K562 (cell line): ENCODE measurements at regions not wholly inside any gene's neighbourhood (a gene's known extent, or its start where the extent isn't known, plus 50 kb on each side); places are given as distances from the start of the nearest gene placed in this dataset.

Source experiments
- BRF1 ChIP-seq: IDR thresholded peaks from 3 replicates; pipeline ENCODE4 v1.6.1; 2011; ENCODE audit warnings: borderline replicate concordance, mild to moderate bottlenecking; ENCODE audit not compliant: insufficient read length; ENCODE audit errors: extremely low read depth
- CBX5 ChIP-seq: IDR thresholded peaks from 2 replicates; pipeline ENCODE4 v1.6.1; 2014; ENCODE audit warnings: low read depth, borderline replicate concordance
- CEBPB ChIP-seq: fragments of 450-650 bp; IDR thresholded peaks from 2 replicates; pipeline ENCODE4 v1.6.1; 2016; ENCODE audit warnings: missing genetic modification characterization, missing compliant biosample characterization
- EP300 ChIP-seq: IDR thresholded peaks from 2 replicates; pipeline ENCODE4 v1.6.1; 2012; ENCODE audit warnings: low read length, improper control_type of control experiment
- FIP1L1 ChIP-seq: fragments of 200-400 bp; formaldehyde crosslinking; IDR thresholded peaks from 2 replicates; pipeline ENCODE4 v1.6.1; 2018; ENCODE audit warnings: mild to moderate bottlenecking, low read depth, low read length; ENCODE audit not compliant: poor library complexity, severe bottlenecking
- NCOA1 ChIP-seq: fragments of 450-650 bp; IDR thresholded peaks from 2 replicates; pipeline ENCODE4 v1.6.1; 2016; ENCODE audit warnings: low read depth
- RFX1 ChIP-seq: fragments of 450-650 bp; IDR thresholded peaks from 2 replicates; pipeline ENCODE4 v1.6.1; 2016; ENCODE audit warnings: mild to moderate bottlenecking, moderate library complexity
- TAF1 ChIP-seq: IDR thresholded peaks from 2 replicates; pipeline ENCODE4 v1.6.1; 2011; ENCODE audit warnings: mild to moderate bottlenecking, low read length, moderate library complexity; ENCODE audit not compliant: insufficient read depth, control insufficient read depth, severe bottlenecking; ENCODE audit errors: extremely low read depth
- ZNF175 ChIP-seq: fragments of 200-800 bp; sonication (Bioruptor generic); IDR thresholded peaks from 2 replicates; pipeline ENCODE4 v1.6.1; 2016; ENCODE audit warnings: low read depth, mild to moderate bottlenecking, missing genetic modification characterization, missing compliant biosample characterization
- TF ChIP-seq, protein P1 (sequence below), 3 experiments: IDR thresholded peaks in 2 of 3; conservative IDR thresholded peaks in 1 of 3; 2 replicates each; pipeline ENCODE4 v1.5.1; 2011 to 2012; ENCODE audit warnings: low read length in 3 of 3, mild to moderate bottlenecking in 3 of 3, control low read depth in 2 of 3, improper control_type of control experiment in 1 of 3, inconsistent platforms in 1 of 3, low read depth in 1 of 3, mixed read lengths in 1 of 3, moderate library complexity in 1 of 3; ENCODE audit not compliant: insufficient read depth in 2 of 3

DNA sequence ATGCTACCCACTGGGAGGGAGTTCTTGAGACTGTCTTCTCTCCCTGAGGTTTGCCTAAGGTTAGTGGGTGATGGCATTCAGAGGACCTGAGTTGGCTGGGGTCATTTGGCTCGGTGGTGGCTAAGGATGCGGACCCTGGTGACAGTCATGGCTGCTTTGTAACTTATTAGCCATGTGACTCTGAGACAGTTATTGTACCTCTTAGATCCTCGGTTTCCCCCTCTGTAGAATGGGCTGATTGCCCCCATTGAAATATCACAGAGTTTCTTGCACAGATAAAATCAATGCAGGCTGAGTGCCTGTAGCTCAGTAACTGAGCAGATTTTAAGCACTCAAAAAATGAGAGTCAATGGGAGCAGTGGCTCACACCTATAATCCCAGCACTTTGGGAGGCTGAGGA is 96.7 kb upstream of the MED13L start:
- TF ChIP-seq EP300 = no peak
- no peak for TF ChIP-seq FIP1L1
- TF ChIP-seq CBX5 = no peak
- TF ChIP-seq TAF1 = no peak
- no peak for TF ChIP-seq RFX1
- no peak for TF ChIP-seq CEBPB (tag)
- TF ChIP-seq BRF1 = no peak
- TF ChIP-seq, protein P1, sequence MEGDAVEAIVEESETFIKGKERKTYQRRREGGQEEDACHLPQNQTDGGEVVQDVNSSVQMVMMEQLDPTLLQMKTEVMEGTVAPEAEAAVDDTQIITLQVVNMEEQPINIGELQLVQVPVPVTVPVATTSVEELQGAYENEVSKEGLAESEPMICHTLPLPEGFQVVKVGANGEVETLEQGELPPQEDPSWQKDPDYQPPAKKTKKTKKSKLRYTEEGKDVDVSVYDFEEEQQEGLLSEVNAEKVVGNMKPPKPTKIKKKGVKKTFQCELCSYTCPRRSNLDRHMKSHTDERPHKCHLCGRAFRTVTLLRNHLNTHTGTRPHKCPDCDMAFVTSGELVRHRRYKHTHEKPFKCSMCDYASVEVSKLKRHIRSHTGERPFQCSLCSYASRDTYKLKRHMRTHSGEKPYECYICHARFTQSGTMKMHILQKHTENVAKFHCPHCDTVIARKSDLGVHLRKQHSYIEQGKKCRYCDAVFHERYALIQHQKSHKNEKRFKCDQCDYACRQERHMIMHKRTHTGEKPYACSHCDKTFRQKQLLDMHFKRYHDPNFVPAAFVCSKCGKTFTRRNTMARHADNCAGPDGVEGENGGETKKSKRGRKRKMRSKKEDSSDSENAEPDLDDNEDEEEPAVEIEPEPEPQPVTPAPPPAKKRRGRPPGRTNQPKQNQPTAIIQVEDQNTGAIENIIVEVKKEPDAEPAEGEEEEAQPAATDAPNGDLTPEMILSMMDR (IDR thresholded peaks at IDR 0.05 in 2 of 3, conservative IDR thresholded peaks at IDR 0.05 in 1 of 3; ENCODE audit: insufficient read depth in 2 of 3, low read depth in 1 of 3, low read length in 3 of 3) = no peak
- no peak for TF ChIP-seq ZNF175 (CRISPR knock-in tag)
- TF ChIP-seq NCOA1 = no peak
